Panc1 (cell line): ENCODE measurements at regions not wholly inside any gene's neighbourhood (a gene's known extent, or its start where the extent isn't known, plus 50 kb on each side); places are given as distances from the start of the nearest gene placed in this dataset.

ENCODE experiments used
- ATAC-seq: fragments of 200-7000 bp; cut with Tn5 transposase; 2 replicates; pipeline ENCODE4 v1.9.1; 2020; ENCODE audit warnings: mild to moderate bottlenecking, moderate library complexity
- BruUV-seq: library from RNA; stranded (reverse); fragments of 400-500 nt; replicated peaks from 2 replicates; lab custom pipeline; 2021; lab: Mats Ljungman, UMichigan
- CTCF ChIA-PET: fragments of 300-600 bp; sonication (Branson Sonifier 250); formaldehyde crosslinking; loops from one replicate; lab custom pipeline; 2022; ENCODE audit warnings: antibody characterized with exemption; lab: Charles Lee
- POLR2A ChIA-PET: fragments of 300-600 bp; sonication (Branson Sonifier 250); formaldehyde crosslinking; loops from one replicate; lab custom pipeline; 2022; ENCODE audit warnings: antibody characterized with exemption; lab: Charles Lee
- DNase-seq: peaks from one replicate; pipeline ENCODE4 v3.0.0-alpha.2; 2010; ENCODE audit warnings: low read depth, low spot score
- H3K27ac ChIP-seq: 2 replicates; pipeline ENCODE4 v1.5.1; 2011; ENCODE audit warnings: mild to moderate bottlenecking, low read length, inconsistent platforms
- H3K27me3 ChIP-seq: fragments of 200-500 bp; sonication (Bioruptor generic); 2 replicates; pipeline ENCODE4 v1.6.0; 2014; ENCODE audit warnings: low read length, inconsistent platforms; ENCODE audit not compliant: control insufficient read depth, insufficient read depth
- H3K36me3 ChIP-seq: fragments of 200-500 bp; sonication (Bioruptor generic); 2 replicates; pipeline ENCODE4 v1.5.1; 2014; ENCODE audit warnings: inconsistent platforms, mild to moderate bottlenecking, low read length, moderate library complexity; ENCODE audit not compliant: control insufficient read depth, insufficient read depth
- H3K4me1 ChIP-seq: 2 replicates; pipeline ENCODE4 v1.5.1; 2011; ENCODE audit warnings: inconsistent platforms, mild to moderate bottlenecking, low read length, moderate library complexity; ENCODE audit not compliant: control insufficient read depth, insufficient read depth
- H3K4me3 ChIP-seq, 2 experiments: 2 replicates each; pipeline ENCODE4 v1.5.1; 2011 to 2012; ENCODE audit warnings: low read depth in 2 of 2, low read length in 2 of 2, mild to moderate bottlenecking in 2 of 2, inconsistent platforms in 1 of 2, moderate library complexity in 1 of 2
- H3K9me3 ChIP-seq: fragments of 200-500 bp; sonication (Bioruptor generic); 2 replicates; pipeline ENCODE4 v1.5.1; 2014; ENCODE audit warnings: low read depth, mild to moderate bottlenecking, inconsistent platforms, low read length, moderate library complexity; ENCODE audit not compliant: control insufficient read depth, insufficient read depth
- POLR2AphosphoS5 ChIP-seq: IDR thresholded peaks from 2 replicates; pipeline ENCODE4 v1.6.1; 2012; ENCODE audit warnings: mild to moderate bottlenecking, low read depth, low read length, moderate library complexity
- SIN3A ChIP-seq: IDR thresholded peaks from 2 replicates; pipeline ENCODE4 v1.6.1; 2012; ENCODE audit warnings: low read depth, mild to moderate bottlenecking, low read length, moderate library complexity, borderline replicate concordance; ENCODE audit not compliant: insufficient read depth
- TCF7L2 ChIP-seq: IDR thresholded peaks from 2 replicates; pipeline ENCODE4 v1.6.1; 2011; ENCODE audit warnings: mild to moderate bottlenecking, low read depth, low read length, inconsistent platforms
- in situ Hi-C: cut with HindIII; loops from 2 replicates; pipeline ENCODE4 v1.10.0; 2016; ENCODE audit warnings: low sequenced_read_pairs, low pct_unique_long_range_greater_than_20kb
- intact Hi-C: fragments of 100-400 bp; cut with micrococcal nuclease; formaldehyde crosslinking; loops from one replicate; pipeline ENCODE4 v1.10.0; 2022; ENCODE audit not compliant: unreplicated experiment
- TF ChIP-seq, protein P1 (sequence below): fragments of 450-650 bp; IDR thresholded peaks from 2 replicates; pipeline ENCODE4 v1.5.1; 2017; ENCODE audit warnings: mild to moderate bottlenecking
- TF ChIP-seq, protein P2 (sequence below), 2 experiments: IDR thresholded peaks; 2 replicates each; pipeline ENCODE4 v1.6.1; 2011 to 2012; ENCODE audit warnings: low read depth in 2 of 2, control low read depth in 1 of 2, low read length in 1 of 2, mild to moderate bottlenecking in 1 of 2, moderate library complexity in 1 of 2; ENCODE audit not compliant: insufficient read depth in 1 of 2

- H3K36me3 ChIP-seq = no peaks in the 10 kb centered on the region
- H3K4me1 ChIP-seq = no peaks in the 10 kb centered on the region
- BruUV-seq = no TSS peak
- intact Hi-C loops = no loop called here
- TF ChIP-seq POLR2AphosphoS5 (no peak), SIN3A (no peak), TCF7L2 (no peak)
- TF ChIP-seq, protein P1, sequence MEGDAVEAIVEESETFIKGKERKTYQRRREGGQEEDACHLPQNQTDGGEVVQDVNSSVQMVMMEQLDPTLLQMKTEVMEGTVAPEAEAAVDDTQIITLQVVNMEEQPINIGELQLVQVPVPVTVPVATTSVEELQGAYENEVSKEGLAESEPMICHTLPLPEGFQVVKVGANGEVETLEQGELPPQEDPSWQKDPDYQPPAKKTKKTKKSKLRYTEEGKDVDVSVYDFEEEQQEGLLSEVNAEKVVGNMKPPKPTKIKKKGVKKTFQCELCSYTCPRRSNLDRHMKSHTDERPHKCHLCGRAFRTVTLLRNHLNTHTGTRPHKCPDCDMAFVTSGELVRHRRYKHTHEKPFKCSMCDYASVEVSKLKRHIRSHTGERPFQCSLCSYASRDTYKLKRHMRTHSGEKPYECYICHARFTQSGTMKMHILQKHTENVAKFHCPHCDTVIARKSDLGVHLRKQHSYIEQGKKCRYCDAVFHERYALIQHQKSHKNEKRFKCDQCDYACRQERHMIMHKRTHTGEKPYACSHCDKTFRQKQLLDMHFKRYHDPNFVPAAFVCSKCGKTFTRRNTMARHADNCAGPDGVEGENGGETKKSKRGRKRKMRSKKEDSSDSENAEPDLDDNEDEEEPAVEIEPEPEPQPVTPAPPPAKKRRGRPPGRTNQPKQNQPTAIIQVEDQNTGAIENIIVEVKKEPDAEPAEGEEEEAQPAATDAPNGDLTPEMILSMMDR = no peak
- TF ChIP-seq, protein P2, sequence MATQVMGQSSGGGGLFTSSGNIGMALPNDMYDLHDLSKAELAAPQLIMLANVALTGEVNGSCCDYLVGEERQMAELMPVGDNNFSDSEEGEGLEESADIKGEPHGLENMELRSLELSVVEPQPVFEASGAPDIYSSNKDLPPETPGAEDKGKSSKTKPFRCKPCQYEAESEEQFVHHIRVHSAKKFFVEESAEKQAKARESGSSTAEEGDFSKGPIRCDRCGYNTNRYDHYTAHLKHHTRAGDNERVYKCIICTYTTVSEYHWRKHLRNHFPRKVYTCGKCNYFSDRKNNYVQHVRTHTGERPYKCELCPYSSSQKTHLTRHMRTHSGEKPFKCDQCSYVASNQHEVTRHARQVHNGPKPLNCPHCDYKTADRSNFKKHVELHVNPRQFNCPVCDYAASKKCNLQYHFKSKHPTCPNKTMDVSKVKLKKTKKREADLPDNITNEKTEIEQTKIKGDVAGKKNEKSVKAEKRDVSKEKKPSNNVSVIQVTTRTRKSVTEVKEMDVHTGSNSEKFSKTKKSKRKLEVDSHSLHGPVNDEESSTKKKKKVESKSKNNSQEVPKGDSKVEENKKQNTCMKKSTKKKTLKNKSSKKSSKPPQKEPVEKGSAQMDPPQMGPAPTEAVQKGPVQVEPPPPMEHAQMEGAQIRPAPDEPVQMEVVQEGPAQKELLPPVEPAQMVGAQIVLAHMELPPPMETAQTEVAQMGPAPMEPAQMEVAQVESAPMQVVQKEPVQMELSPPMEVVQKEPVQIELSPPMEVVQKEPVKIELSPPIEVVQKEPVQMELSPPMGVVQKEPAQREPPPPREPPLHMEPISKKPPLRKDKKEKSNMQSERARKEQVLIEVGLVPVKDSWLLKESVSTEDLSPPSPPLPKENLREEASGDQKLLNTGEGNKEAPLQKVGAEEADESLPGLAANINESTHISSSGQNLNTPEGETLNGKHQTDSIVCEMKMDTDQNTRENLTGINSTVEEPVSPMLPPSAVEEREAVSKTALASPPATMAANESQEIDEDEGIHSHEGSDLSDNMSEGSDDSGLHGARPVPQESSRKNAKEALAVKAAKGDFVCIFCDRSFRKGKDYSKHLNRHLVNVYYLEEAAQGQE (IDR thresholded peaks at IDR 0.05; ENCODE audit: insufficient read depth in 1 of 2, low read depth in 2 of 2, low read length in 1 of 2) = no peak
- POLR2A ChIA-PET = no interaction called here
- in situ Hi-C loops = no loop called here
- H3K27ac ChIP-seq = no peak overlapping the region
- no peaks in the 10 kb centered on the region for H3K27me3 ChIP-seq
- H3K4me3 ChIP-seq = no peak overlapping the region
- CTCF ChIA-PET = no interaction called here
- H3K9me3 ChIP-seq = no peaks in the 10 kb centered on the region
- DNase-seq (no peak), ATAC-seq (no peak)
These were observed 54.2 kb upstream of the SLC25A4 start for GRCh38 chr4:185088899-185089298.

GRCh38 chr4:185090592-185090991 lies 52.5 kb upstream of the SLC25A4 start:
- no peak for ATAC-seq
- in situ Hi-C loops = no loop called here
- no peaks in the 10 kb centered on the region for H3K4me1 ChIP-seq
- no TSS peak for BruUV-seq
- no peaks in the 10 kb centered on the region for H3K27me3 ChIP-seq
- no peaks in the 10 kb centered on the region for H3K36me3 ChIP-seq
- DNase-seq = no peak
- H3K27ac ChIP-seq = no peak overlapping the region
- intact Hi-C loops = no loop called here
- ChIA-PET POLR2A (no interaction called here), CTCF (no interaction called here)
- H3K4me3 ChIP-seq = no peak overlapping the region
- TF ChIP-seq TCF7L2 = no peak
- H3K9me3 ChIP-seq = no peaks in the 10 kb centered on the region

DNA sequence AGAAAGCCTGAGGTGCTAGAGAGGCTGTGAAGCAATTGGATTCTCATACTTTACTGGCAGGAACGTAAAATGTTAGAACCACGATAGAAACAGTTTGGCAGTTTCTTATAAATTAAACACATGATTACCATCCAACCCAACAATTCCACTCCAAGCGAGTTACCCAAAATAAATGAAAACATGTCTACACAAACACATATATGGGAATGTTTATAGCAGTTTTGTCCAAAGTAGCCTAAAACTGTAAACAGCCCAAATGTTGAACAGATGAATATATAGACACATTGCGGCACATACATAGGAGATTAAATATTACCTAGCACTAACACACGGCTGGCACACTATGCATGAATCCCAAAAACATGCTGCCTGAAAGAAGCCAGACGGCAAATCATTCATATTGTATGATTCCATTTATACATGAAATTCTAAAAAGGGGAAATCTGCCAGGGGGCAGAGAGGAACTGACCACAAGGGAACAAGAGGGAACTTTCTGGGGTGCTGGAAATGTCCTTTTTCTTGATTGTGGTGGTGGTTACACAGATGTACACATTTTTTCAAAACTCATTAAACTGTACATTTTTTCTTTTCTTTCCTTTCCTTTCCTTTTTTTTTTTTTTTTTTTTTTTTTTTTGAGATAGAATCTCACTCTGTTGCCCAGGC lies 50.4 kb upstream of the SLC25A4 start:
- POLR2A ChIA-PET = no interaction called here
- no TSS peak for BruUV-seq
- ATAC-seq = no peak
- Histone ChIP-seq H3K4me3 (no peak overlapping the region), H3K27ac (no peak overlapping the region), H3K4me1 (no peaks in the 10 kb centered on the region), H3K9me3 (no peaks in the 10 kb centered on the region), H3K27me3 (no peaks in the 10 kb centered on the region; the same call in 1 of the 2 replicates), H3K36me3 (no peaks in the 10 kb centered on the region)
- intact Hi-C loops (no loop called here), in situ Hi-C loops (no loop called here)
- TF ChIP-seq SIN3A (no peak), TCF7L2 (no peak), POLR2AphosphoS5 (no peak)
- TF ChIP-seq, protein P2 (IDR thresholded peaks at IDR 0.05; ENCODE audit: insufficient read depth in 1 of 2, low read depth in 2 of 2, low read length in 1 of 2) = no peak
- TF ChIP-seq, protein P1 = no peak
- CTCF ChIA-PET = no interaction called here
- DNase-seq = no peak
